ENCODE measurements at regions not wholly inside any gene's neighbourhood (a gene's known extent, or its start where the extent isn't known, plus 50 kb on each side); places are given as distances from the start of the nearest gene placed in this dataset.
"Not testable (repeated sequence)": the region's sequence is repeated elsewhere in the genome, so short reads cannot be mapped to it uniquely, and the experiment has no call there.

- no peak for TF ChIP-seq POLR2A (IDR thresholded peaks at IDR 0.05; ENCODE audit: low read length)
- no peak for TF ChIP-seq GATA1 (IDR thresholded peaks at IDR 0.05; ENCODE audit: low read depth, low read length)
- no peak for DNase-seq
Observed at GRCh38 chr4:175087145-175087544, 169.0 kb downstream of the ADAM29 start.

GRCh38 chr4:175090116-175090515 lies 172.0 kb downstream of the ADAM29 start:
- TF ChIP-seq GATA1 (IDR thresholded peaks at IDR 0.05; ENCODE audit: low read depth, low read length) (no peak), POLR2A (IDR thresholded peaks at IDR 0.05; ENCODE audit: low read length) (no peak)
- no peak for DNase-seq

- TF ChIP-seq GATA1 (IDR thresholded peaks at IDR 0.05; ENCODE audit: low read depth, low read length) = no peak
- no peak for TF ChIP-seq POLR2A (IDR thresholded peaks at IDR 0.05; ENCODE audit: low read length)
- DNase-seq = no peak
Observed at GRCh38 chr4:175091649-175092048, 173.5 kb downstream of the ADAM29 start.

GRCh38 chr4:175092114-175092513 lies 174.0 kb downstream of the ADAM29 start:
- DNase-seq = no peak
- TF ChIP-seq GATA1 (IDR thresholded peaks at IDR 0.05; ENCODE audit: low read depth, low read length) (no peak), POLR2A (IDR thresholded peaks at IDR 0.05; ENCODE audit: low read length) (no peak)

- not testable (repeated sequence) for DNase-seq
Observed at GRCh38 chr4:175093055-175093454, 174.9 kb downstream of the ADAM29 start.

GRCh38 chr4:175103403-175103802 lies 185.2 kb downstream of the ADAM29 start:
- DNase-seq = no peak
- no peak for TF ChIP-seq GATA1 (IDR thresholded peaks at IDR 0.05; ENCODE audit: low read depth, low read length)
- TF ChIP-seq POLR2A (IDR thresholded peaks at IDR 0.05; ENCODE audit: low read length) = no peak

GRCh38 chr4:175106301-175106700 lies 188.1 kb downstream of the ADAM29 start:
- no peak for DNase-seq
- TF ChIP-seq POLR2A (IDR thresholded peaks at IDR 0.05; ENCODE audit: low read length) = no peak
- no peak for TF ChIP-seq GATA1 (IDR thresholded peaks at IDR 0.05; ENCODE audit: low read depth, low read length)

- DNase-seq = peak; percentile 4 to 16
- no peak for TF ChIP-seq POLR2A (IDR thresholded peaks at IDR 0.05; ENCODE audit: low read length)
- TF ChIP-seq GATA1 (IDR thresholded peaks at IDR 0.05; ENCODE audit: low read depth, low read length) = no peak
Observed at GRCh38 chr4:175109933-175110332, 191.8 kb downstream of the ADAM29 start.

GRCh38 chr4:175125410-175126068 lies 207.4 kb downstream of the ADAM29 start:
- TF ChIP-seq POLR2A (IDR thresholded peaks at IDR 0.05; ENCODE audit: low read length) = no peak
- DNase-seq = no peak

- no peak for DNase-seq
- no peak for TF ChIP-seq POLR2A (IDR thresholded peaks at IDR 0.05; ENCODE audit: low read length)
- no peak for TF ChIP-seq GATA1 (IDR thresholded peaks at IDR 0.05; ENCODE audit: low read depth, low read length)
Observed at GRCh38 chr4:175127314-175127713, 209.2 kb downstream of the ADAM29 start.

- DNase-seq = no peak
- no peak for TF ChIP-seq POLR2A (IDR thresholded peaks at IDR 0.05; ENCODE audit: low read length)
- no peak for TF ChIP-seq GATA1 (IDR thresholded peaks at IDR 0.05; ENCODE audit: low read depth, low read length)
Observed at GRCh38 chr4:175129797-175130196, 211.6 kb downstream of the ADAM29 start.

GRCh38 chr4:175139205-175139604 lies 221.0 kb downstream of the ADAM29 start:
- DNase-seq = no peak
- TF ChIP-seq GATA1 (IDR thresholded peaks at IDR 0.05; ENCODE audit: low read depth, low read length) = no peak
- TF ChIP-seq POLR2A (IDR thresholded peaks at IDR 0.05; ENCODE audit: low read length) = no peak

- DNase-seq = no peak
- TF ChIP-seq GATA1 (IDR thresholded peaks at IDR 0.05; ENCODE audit: low read depth, low read length) (no peak), POLR2A (IDR thresholded peaks at IDR 0.05; ENCODE audit: low read length) (no peak)
Observed at GRCh38 chr4:175143116-175143515, 225.0 kb downstream of the ADAM29 start.

GRCh38 chr4:175146799-175147198 lies 228.6 kb downstream of the ADAM29 start:
- TF ChIP-seq GATA1 (IDR thresholded peaks at IDR 0.05; ENCODE audit: low read depth, low read length) (no peak), POLR2A (IDR thresholded peaks at IDR 0.05; ENCODE audit: low read length) (no peak)
- no peak for DNase-seq

- DNase-seq = no peak
- no peak for TF ChIP-seq POLR2A (IDR thresholded peaks at IDR 0.05; ENCODE audit: low read length)
- TF ChIP-seq GATA1 (IDR thresholded peaks at IDR 0.05; ENCODE audit: low read depth, low read length) = no peak
Observed at GRCh38 chr4:175147233-175147632, 229.1 kb downstream of the ADAM29 start.

- DNase-seq = no peak
- no peak for TF ChIP-seq GATA1 (IDR thresholded peaks at IDR 0.05; ENCODE audit: low read depth, low read length)
- no peak for TF ChIP-seq POLR2A (IDR thresholded peaks at IDR 0.05; ENCODE audit: low read length)
Observed at GRCh38 chr4:175166020-175166419, 247.9 kb downstream of the ADAM29 start.

All from erythroblast (primary cell).